Stimulated activated CD4-positive, alpha-beta T cell treated with anti-CD3 and anti-CD28 coated beads, Interleukin-4, amount 100 ng/mL, for 48 hours (primary cell): ENCODE measurements at regions not wholly inside any gene's neighbourhood (a gene's known extent, or its start where the extent isn't known, plus 50 kb on each side); places are given as distances from the start of the nearest gene placed in this dataset.
"Not testable (repeated sequence)": the region's sequence is repeated elsewhere in the genome, so short reads cannot be mapped to it uniquely, and the experiment has no call there.

Experiments
- DNase-seq, 2 donors: peaks; one replicate each; pipeline ENCODE4 v3.0.0-alpha.2; 2020; ENCODE audit warnings: low read depth in 2 of 2

GRCh38 chr9:21597284-21597683 lies 115.2 kb upstream of the IFNE start:
- no peak for DNase-seq

- DNase-seq = no peak
Observed at GRCh38 chr9:21598749-21599148, 116.6 kb upstream of the IFNE start.

GRCh38 chr9:21605489-21605931 lies 123.4 kb upstream of the IFNE start:
- DNase-seq = no peak

- DNase-seq = no peak
Observed at GRCh38 chr9:21607576-21607975, 125.5 kb upstream of the IFNE start.

- DNase-seq = no peak
Observed at GRCh38 chr9:21608200-21608599, 126.1 kb upstream of the IFNE start.

- DNase-seq = no peak
Observed at GRCh38 chr9:21609506-21609905, 127.4 kb upstream of the IFNE start.

- DNase-seq = peak in 1 of 2 donors; percentile 23
Observed at GRCh38 chr9:21611891-21612290, 129.8 kb upstream of the IFNE start.

- DNase-seq = no peak
Observed at GRCh38 chr9:21615018-21615417, 132.9 kb upstream of the IFNE start.

- DNase-seq = no peak
Observed at GRCh38 chr9:21615446-21615845, 133.3 kb upstream of the IFNE start.

GRCh38 chr9:21616082-21616778 lies 134.1 kb upstream of the IFNE start:
- DNase-seq = no peak

GRCh38 chr9:21624675-21625644 lies 142.8 kb upstream of the IFNE start:
- DNase-seq = no peak

- no peak for DNase-seq
Observed at GRCh38 chr9:21626493-21626892, 144.4 kb upstream of the IFNE start.

GRCh38 chr9:21628954-21629353 lies 146.8 kb upstream of the IFNE start:
- not testable (repeated sequence) for DNase-seq

- no peak for DNase-seq
Observed at GRCh38 chr9:21634951-21635350, 152.8 kb upstream of the IFNE start.

- no peak for DNase-seq
Observed at GRCh38 chr9:21638104-21638503, 156.0 kb upstream of the IFNE start.

- DNase-seq = no peak
Observed at GRCh38 chr9:21653091-21653490, 149.3 kb upstream of the MTAP start.

GRCh38 chr9:21653589-21653988 lies 148.8 kb upstream of the MTAP start:
- DNase-seq = no peak

GRCh38 chr9:21656776-21657674 lies 145.4 kb upstream of the MTAP start:
- no peak for DNase-seq

GRCh38 chr9:21657966-21658667 lies 144.3 kb upstream of the MTAP start:
- DNase-seq = no peak

- no peak for DNase-seq
Observed at GRCh38 chr9:21660976-21661375, 141.5 kb upstream of the MTAP start.

- no peak for DNase-seq
Observed at GRCh38 chr9:21661626-21662025, 140.8 kb upstream of the MTAP start.
